ENCODE measurements at regions not wholly inside any gene's neighbourhood (a gene's known extent, or its start where the extent isn't known, plus 50 kb on each side); places are given as distances from the start of the nearest gene placed in this dataset.
A peak's percentile ranks its signal among the peaks of the same experiment; 100 is the strongest.

DNA sequence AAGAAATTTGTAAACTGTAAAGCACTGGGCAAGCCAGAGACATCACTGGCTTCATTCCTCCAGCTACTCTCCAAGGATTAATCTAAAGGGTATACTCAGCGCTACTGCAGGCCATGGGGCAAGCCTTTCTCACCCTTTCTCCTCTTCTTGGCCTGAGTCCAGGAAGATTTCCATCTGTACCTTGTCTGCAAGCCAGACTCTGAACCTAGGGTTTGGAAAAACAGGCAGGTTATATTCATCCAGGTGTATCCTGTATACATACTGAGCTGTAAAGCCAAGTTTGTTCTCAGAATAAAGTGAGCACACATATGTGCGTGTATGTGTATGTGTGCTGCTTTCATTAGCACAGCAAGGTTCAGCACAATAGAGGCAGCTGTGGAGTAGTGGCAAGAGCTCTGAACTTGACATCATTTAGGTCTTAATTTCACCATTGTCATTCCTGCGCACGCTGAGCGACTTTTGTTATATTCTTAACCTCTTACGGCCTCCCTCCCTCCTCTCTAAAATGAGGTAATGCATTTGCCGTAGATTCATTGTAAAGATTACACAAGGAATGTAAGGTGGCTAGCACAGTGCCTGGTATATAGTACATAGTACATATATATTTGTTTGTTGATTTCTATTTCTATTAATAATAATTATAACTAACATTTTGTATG is 128.1 kb upstream of the JUN start:
- intact Hi-C loops (cut with micrococcal nuclease) (no loop called here), in situ Hi-C loops (cut with MboI) (no loop called here)
- BruUV-seq (replicated peaks): no TSS peak
- Histone ChIP-seq H3K36me3 (ENCODE audit: control insufficient read depth, insufficient read depth, low read length) (no peaks in the 10 kb centered on the region), H3K27me3 (ENCODE audit: control insufficient read depth in 2 of 2, insufficient read depth in 2 of 2, low read length in 2 of 2) (no peaks in the 10 kb centered on the region), H3K79me2 (ENCODE audit: control insufficient read depth, insufficient read depth, low read length) (no peaks in the 10 kb centered on the region), H3K4me2 (ENCODE audit: insufficient read depth, low read length) (no peak overlapping the region), H4K20me1 (replicated peaks; ENCODE audit: control insufficient read depth, insufficient read depth, low read length) (no peaks in the 10 kb centered on the region), H3K9ac (ENCODE audit: insufficient read depth in 1 of 2, low read depth in 2 of 2, low read length in 2 of 2) (no peak overlapping the region), H3K4me3 (no peak overlapping the region), H3K9me3 (replicated peaks; ENCODE audit: control insufficient read depth, insufficient read depth, low read depth, low read length) (no peaks in the 10 kb centered on the region), H2AFZ (ENCODE audit: low read depth, low read length) (no peak overlapping the region), H3K4me1 (replicated peaks in 1 of 2; ENCODE audit: control insufficient read depth in 2 of 2, insufficient read depth in 2 of 2, low read length in 2 of 2) (no peaks in the 10 kb centered on the region; a peak in 3 of 5 replicates), H3K9me1 (ENCODE audit: control insufficient read depth, insufficient read depth, low read length) (no peaks in the 10 kb centered on the region), H3K27ac (ENCODE audit: extremely low read depth, low read depth, low read length) (no peak overlapping the region)
- CTCF ChIA-PET (ENCODE audit: low intra/inter-chr PET ratio): no interaction called here
- no peak for DNase-seq (ENCODE audit: extremely low read depth in 1 of 4, low spot score in 3 of 4)
- no peak for FAIRE-seq
- POLR2A ChIA-PET: interaction anchor here (0.5 to 2.3 kb wide), 4 partner anchors 8 to 129 kb away, joined by 4 to 7 read pairs (median 5); partner anchors contain the start of gene JUN
- TF ChIP-seq NFIC (IDR thresholded peaks at IDR 0.05) (peak; percentile 70), HCFC1 (IDR thresholded peaks at IDR 0.05; ENCODE audit: low read depth, low read length) (no peak)
- 81% methylated on average over 7 of the region's 7 CpGs for WGBS (ENCODE audit: insufficient coverage, low coverage, missing lambda C conversion rate)
- peak; percentile 47 for ATAC-seq

DNA sequence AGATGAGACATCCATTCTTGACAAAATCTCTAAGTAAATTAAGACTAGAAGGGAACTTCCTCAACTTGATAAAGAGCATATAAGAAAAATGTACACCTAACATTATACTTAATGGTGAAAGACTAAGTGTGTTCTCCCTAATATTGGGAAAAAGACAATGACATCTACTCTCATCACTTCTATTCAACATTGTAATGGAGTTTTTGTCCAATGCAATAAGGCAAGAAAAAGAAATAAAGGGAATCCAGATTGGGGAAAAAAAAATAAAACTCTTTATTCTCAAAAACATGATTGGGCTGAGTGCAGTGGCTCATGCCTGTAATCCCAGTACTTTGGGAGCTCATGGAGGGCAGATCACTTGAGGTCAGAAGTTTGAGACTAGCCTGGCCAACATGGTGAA is 131.1 kb upstream of the JUN start:
- H2AFZ ChIP-seq (ENCODE audit: low read depth, low read length): no peak overlapping the region
- no peak for FAIRE-seq
- in situ Hi-C loops (cut with MboI): no loop called here
- H3K4me3 ChIP-seq: no peak overlapping the region
- no peak overlapping the region for H3K27ac ChIP-seq (ENCODE audit: extremely low read depth, low read depth, low read length)
- no peak for ATAC-seq
- intact Hi-C loops (cut with micrococcal nuclease): no loop called here
- H3K4me2 ChIP-seq (ENCODE audit: insufficient read depth, low read length): no peak overlapping the region
- H3K4me1 ChIP-seq (replicated peaks in 1 of 2; ENCODE audit: control insufficient read depth in 2 of 2, insufficient read depth in 2 of 2, low read length in 2 of 2): no peaks in the 10 kb centered on the region; a peak in 1 of 5 replicates
- POLR2A ChIA-PET: no interaction called here
- DNase-seq (ENCODE audit: extremely low read depth in 1 of 4, low spot score in 3 of 4): no peak
- TF ChIP-seq KDM1A (IDR thresholded peaks at IDR 0.05) (0 out of 4 replicates have a peak, but pooled peaks of 1 of the 2 experiments have one; percentile 31), TRIM28 (IDR thresholded peaks at IDR 0.05) (peak; percentile 75; the same call in 1 of the 2 replicates), CBX3 (IDR thresholded peaks at IDR 0.05; ENCODE audit: borderline replicate concordance in 1 of 2, low read length in 2 of 2) (peak in 1 of 2 experiments; percentile 81; a peak in 2 of 3 replicates), RBM25 (IDR thresholded peaks at IDR 0.05; ENCODE audit: low read depth, low read length, severe bottlenecking) (peak; percentile 87), ADNP (tag; IDR thresholded peaks at IDR 0.05) (peak; percentile 32; the same call in 1 of the 2 replicates), ZNF695 (CRISPR knock-in tag; IDR thresholded peaks at IDR 0.05) (no peak), SMARCA5 (IDR thresholded peaks at IDR 0.05) (0 out of 2 replicates have a peak, but pooled peaks have one; percentile 27), TARDBP (IDR thresholded peaks at IDR 0.05) (no peak), CBX5 (IDR thresholded peaks at IDR 0.05; ENCODE audit: borderline replicate concordance, low read depth) (no peak)
- TF ChIP-seq, protein P1, sequence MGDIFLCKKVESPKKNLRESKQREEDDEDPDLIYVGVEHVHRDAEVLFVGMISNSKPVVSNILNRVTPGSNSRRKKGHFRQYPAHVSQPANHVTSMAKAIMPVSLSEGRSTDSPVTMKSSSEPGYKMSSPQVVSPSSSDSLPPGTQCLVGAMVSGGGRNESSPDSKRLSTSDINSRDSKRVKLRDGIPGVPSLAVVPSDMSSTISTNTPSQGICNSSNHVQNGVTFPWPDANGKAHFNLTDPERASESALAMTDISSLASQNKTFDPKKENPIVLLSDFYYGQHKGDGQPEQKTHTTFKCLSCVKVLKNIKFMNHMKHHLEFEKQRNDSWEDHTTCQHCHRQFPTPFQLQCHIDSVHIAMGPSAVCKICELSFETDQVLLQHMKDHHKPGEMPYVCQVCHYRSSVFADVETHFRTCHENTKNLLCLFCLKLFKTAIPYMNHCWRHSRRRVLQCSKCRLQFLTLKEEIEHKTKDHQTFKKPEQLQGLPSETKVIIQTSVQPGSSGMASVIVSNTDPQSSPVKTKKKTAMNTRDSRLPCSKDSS (IDR thresholded peaks at IDR 0.05; ENCODE audit: low read depth, partially characterized antibody): peak; percentile 78
- no peaks in the 10 kb centered on the region for H3K79me2 ChIP-seq (ENCODE audit: control insufficient read depth, insufficient read depth, low read length)
- no peaks in the 10 kb centered on the region for H3K36me3 ChIP-seq (ENCODE audit: control insufficient read depth, insufficient read depth, low read length)
- H3K9me1 ChIP-seq (ENCODE audit: control insufficient read depth, insufficient read depth, low read length): no peaks in the 10 kb centered on the region
- H3K27me3 ChIP-seq (ENCODE audit: control insufficient read depth in 2 of 2, insufficient read depth in 2 of 2, low read length in 2 of 2): no peaks in the 10 kb centered on the region
- H3K9ac ChIP-seq (ENCODE audit: insufficient read depth in 1 of 2, low read depth in 2 of 2, low read length in 2 of 2): no peak overlapping the region
- H4K20me1 ChIP-seq (replicated peaks; ENCODE audit: control insufficient read depth, insufficient read depth, low read length): no peaks in the 10 kb centered on the region
- BruUV-seq (replicated peaks): no TSS peak
- CTCF ChIA-PET (ENCODE audit: low intra/inter-chr PET ratio): no interaction called here
- no peaks in the 10 kb centered on the region for H3K9me3 ChIP-seq (replicated peaks; ENCODE audit: control insufficient read depth, insufficient read depth, low read depth, low read length)
